HEK293 (cell line): ENCODE measurements at regions not wholly inside any gene's neighbourhood (a gene's known extent, or its start where the extent isn't known, plus 50 kb on each side); places are given as distances from the start of the nearest gene placed in this dataset.

Source experiments
- CTCF ChIP-seq: fragments of 450-650 bp; formaldehyde crosslinking; IDR thresholded peaks from 2 replicates; pipeline ENCODE4 v1.5.1; 2016; ENCODE audit warnings: missing biosample characterization, missing genetic modification characterization
- ZNF140 ChIP-seq: fragments of 450-650 bp; formaldehyde crosslinking; IDR thresholded peaks from 2 replicates; pipeline ENCODE4 v1.5.1; 2016; ENCODE audit warnings: missing biosample characterization, missing genetic modification characterization
- ZNF274 ChIP-seq, 2 experiments: fragments of 200-500 bp in 1 of 2; fragments of 450-650 bp in 1 of 2; sonication (Bioruptor generic) in 1 of 2; formaldehyde crosslinking in 1 of 2; IDR thresholded peaks; 2 replicates each; pipeline versions ENCODE4 v1.5.1 to v1.6.1; 2014 to 2016; ENCODE audit warnings: borderline replicate concordance in 1 of 2, inconsistent platforms in 1 of 2, low read length in 1 of 2, missing biosample characterization in 1 of 2, missing genetic modification characterization in 1 of 2
- ZNF629 ChIP-seq: fragments of 450-650 bp; formaldehyde crosslinking; IDR thresholded peaks from 2 replicates; pipeline ENCODE4 v1.5.1; 2017; ENCODE audit warnings: missing biosample characterization, missing genetic modification characterization

GRCh38 chr11:70762810-70763209 is 364.5 kb downstream of the CTTN start:
- TF ChIP-seq ZNF629 (tag by site-specific recombination) (no peak), ZNF274 (IDR thresholded peaks at IDR 0.05; ENCODE audit: low read length) (no peak), ZNF274 (tag by site-specific recombination; IDR thresholded peaks at IDR 0.05; ENCODE audit: borderline replicate concordance) (no peak), CTCF (tag by site-specific recombination) (no peak), ZNF140 (tag by site-specific recombination) (no peak)
